ENCODE measurements at regions not wholly inside any gene's neighbourhood (a gene's known extent, or its start where the extent isn't known, plus 50 kb on each side); places are given as distances from the start of the nearest gene placed in this dataset.

GRCh38 chr18:78785706-78786105 is 193.9 kb upstream of the SALL3 start:
- no peaks in the 10 kb centered on the region for H3K9me3 Mint-ChIP-seq

GRCh38 chr18:78786776-78787175 is 192.8 kb upstream of the SALL3 start:
- H3K4me1 Mint-ChIP-seq, result no peaks in the 10 kb centered on the region
- DNase-seq (ENCODE audit: low read depth, low spot score), result no peak
- no peak overlapping the region for H3K27ac Mint-ChIP-seq (ENCODE audit: unreplicated experiment)
- no peaks in the 10 kb centered on the region for H3K9me3 Mint-ChIP-seq
- TF ChIP-seq CTCF (conservative IDR thresholded peaks at IDR 0.05), result no peak
- H3K4me3 Mint-ChIP-seq, result no peak overlapping the region
- H3K27me3 Mint-ChIP-seq (ENCODE audit: low read depth), result peaks cover 4% of the 10 kb centered on the region
- no peaks in the 10 kb centered on the region for H3K36me3 Mint-ChIP-seq (ENCODE audit: low read depth)

More at GRCh38 chr18:78785706-78786105, 193.9 kb upstream of the SALL3 start:
- H3K4me3 Mint-ChIP-seq, result no peak overlapping the region
- H3K36me3 Mint-ChIP-seq (ENCODE audit: low read depth), result no peaks in the 10 kb centered on the region
- H3K27me3 Mint-ChIP-seq (ENCODE audit: low read depth), result peaks cover 4% of the 10 kb centered on the region
- no peaks in the 10 kb centered on the region for H3K4me1 Mint-ChIP-seq
- DNase-seq (ENCODE audit: low read depth, low spot score), result no peak
- no peak for TF ChIP-seq CTCF (conservative IDR thresholded peaks at IDR 0.05)
- no peak overlapping the region for H3K27ac Mint-ChIP-seq (ENCODE audit: unreplicated experiment)

GRCh38 chr18:78787751-78788150 is 191.9 kb upstream of the SALL3 start:
- TF ChIP-seq CTCF (conservative IDR thresholded peaks at IDR 0.05), result no peak
- Mint-ChIP-seq H3K4me1 (no peaks in the 10 kb centered on the region), H3K36me3 (ENCODE audit: low read depth) (no peaks in the 10 kb centered on the region), H3K27ac (ENCODE audit: unreplicated experiment) (no peak overlapping the region), H3K9me3 (no peaks in the 10 kb centered on the region), H3K27me3 (ENCODE audit: low read depth) (peaks cover 4% of the 10 kb centered on the region), H3K4me3 (no peak overlapping the region)
- no peak for DNase-seq (ENCODE audit: low read depth, low spot score)

GRCh38 chr18:78788161-78788560 is 191.5 kb upstream of the SALL3 start:
- H3K36me3 Mint-ChIP-seq (ENCODE audit: low read depth), result no peaks in the 10 kb centered on the region
- H3K27ac Mint-ChIP-seq (ENCODE audit: unreplicated experiment), result no peak overlapping the region
- TF ChIP-seq CTCF (conservative IDR thresholded peaks at IDR 0.05), result no peak
- H3K4me1 Mint-ChIP-seq, result no peaks in the 10 kb centered on the region
- H3K4me3 Mint-ChIP-seq, result no peak overlapping the region
- peaks cover 4% of the 10 kb centered on the region for H3K27me3 Mint-ChIP-seq (ENCODE audit: low read depth)
- H3K9me3 Mint-ChIP-seq, result no peaks in the 10 kb centered on the region
- DNase-seq (ENCODE audit: low read depth, low spot score), result no peak

GRCh38 chr18:78789850-78790249 is 189.8 kb upstream of the SALL3 start:
- H3K27ac Mint-ChIP-seq (ENCODE audit: unreplicated experiment), result peak overlapping the region; percentile 75
- no peak for TF ChIP-seq CTCF (conservative IDR thresholded peaks at IDR 0.05)
- no peaks in the 10 kb centered on the region for H3K36me3 Mint-ChIP-seq (ENCODE audit: low read depth)
- DNase-seq (ENCODE audit: low read depth, low spot score), result no peak
- H3K4me3 Mint-ChIP-seq, result no peak overlapping the region
- peaks cover 4% of the 10 kb centered on the region for H3K27me3 Mint-ChIP-seq (ENCODE audit: low read depth)
- H3K9me3 Mint-ChIP-seq, result no peaks in the 10 kb centered on the region
- H3K4me1 Mint-ChIP-seq, result no peaks in the 10 kb centered on the region

- no peak for TF ChIP-seq CTCF (conservative IDR thresholded peaks at IDR 0.05)
- no peak for DNase-seq (ENCODE audit: low read depth, low spot score)
- H3K27ac Mint-ChIP-seq (ENCODE audit: unreplicated experiment), result no peak overlapping the region
- no peaks in the 10 kb centered on the region for H3K36me3 Mint-ChIP-seq (ENCODE audit: low read depth)
- peaks cover 4% of the 10 kb centered on the region for H3K27me3 Mint-ChIP-seq (ENCODE audit: low read depth)
- H3K4me3 Mint-ChIP-seq, result no peak overlapping the region
- no peaks in the 10 kb centered on the region for H3K4me1 Mint-ChIP-seq
- no peaks in the 10 kb centered on the region for H3K9me3 Mint-ChIP-seq
Observed at GRCh38 chr18:78790511-78790910, 189.1 kb upstream of the SALL3 start.

All from neural crest cell (in vitro differentiated cells).